GM23338 (cell line): ENCODE measurements at regions not wholly inside any gene's neighbourhood (a gene's known extent, or its start where the extent isn't known, plus 50 kb on each side); places are given as distances from the start of the nearest gene placed in this dataset.
A peak's percentile ranks its signal among the peaks of the same experiment; 100 is the strongest.

Source experiments
- ATAC-seq: fragments of 200-7000 bp; cut with Tn5 transposase; 3 replicates; pipeline ENCODE4 v1.9.1; 2020
- DNase-seq: peaks from one replicate; pipeline ENCODE4 v3.0.0-alpha.2; 2015; ENCODE audit warnings: low spot score
- H2AFZ ChIP-seq: fragments of 200-600 bp; sonication (generic); 2 replicates; pipeline ENCODE4 v1.8.0; 2016; ENCODE audit warnings: antibody characterized with exemption, mild to moderate bottlenecking, moderate library complexity
- H3F3A ChIP-seq: fragments of 200-600 bp; sonication (generic); replicated peaks from 2 replicates; pipeline ENCODE4 v1.8.0; 2017; ENCODE audit warnings: antibody characterized with exemption, mixed run types, low read depth
- H3K27ac ChIP-seq: fragments of 200-600 bp; sonication (generic); 2 replicates; pipeline ENCODE4 v1.6.1; 2016; ENCODE audit warnings: low read depth
- H3K27me3 ChIP-seq: fragments of 200-600 bp; sonication (generic); 2 replicates; pipeline ENCODE4 v1.8.0; 2016; ENCODE audit warnings: mild to moderate bottlenecking, mixed run types, moderate library complexity; ENCODE audit not compliant: insufficient read depth
- H3K36me3 ChIP-seq: fragments of 200-600 bp; sonication (generic); 2 replicates; pipeline ENCODE4 v1.8.0; 2016; ENCODE audit warnings: mild to moderate bottlenecking; ENCODE audit not compliant: insufficient read depth
- H3K4me1 ChIP-seq: fragments of 200-600 bp; sonication (generic); 2 replicates; pipeline ENCODE4 v1.8.0; 2016; ENCODE audit warnings: mild to moderate bottlenecking, moderate library complexity; ENCODE audit not compliant: insufficient read depth
- H3K4me2 ChIP-seq: fragments of 200-600 bp; sonication (generic); 2 replicates; pipeline ENCODE4 v1.7.1; 2017; ENCODE audit warnings: mixed run types
- H3K4me3 ChIP-seq: fragments of 200-600 bp; sonication (generic); 2 replicates; pipeline ENCODE4 v1.6.1; 2016; ENCODE audit warnings: mixed run types
- H3K79me2 ChIP-seq: fragments of 200-600 bp; sonication (generic); replicated peaks from 2 replicates; pipeline ENCODE4 v1.8.0; 2017; ENCODE audit warnings: mild to moderate bottlenecking; ENCODE audit not compliant: insufficient read depth
- H3K9me2 ChIP-seq: fragments of 200-600 bp; sonication (generic); 2 replicates; pipeline ENCODE4 v1.8.0; 2017; ENCODE audit not compliant: insufficient read depth
- H4K20me1 ChIP-seq: fragments of 200-600 bp; sonication (generic); replicated peaks from 2 replicates; pipeline ENCODE4 v1.8.0; 2017; ENCODE audit warnings: mild to moderate bottlenecking; ENCODE audit not compliant: insufficient read depth
- H3K27ac Mint-ChIP-seq: 2 replicates; pipeline ENCODE4 v1.8.0; 2020; ENCODE audit warnings: inconsistent platforms, mild to moderate bottlenecking, moderate library complexity, mixed read lengths
- H3K27me3 Mint-ChIP-seq: 3 replicates; pipeline ENCODE4 v1.8.0; 2022; ENCODE audit warnings: low read depth, mild to moderate bottlenecking, moderate library complexity, mixed read lengths, inconsistent platforms; ENCODE audit not compliant: insufficient read depth, poor library complexity
- H3K36me3 Mint-ChIP-seq: 3 replicates; pipeline ENCODE4 v1.8.0; 2021; ENCODE audit warnings: low read depth, mild to moderate bottlenecking, inconsistent platforms, moderate library complexity, mixed read lengths
- H3K4me1 Mint-ChIP-seq: 3 replicates; pipeline ENCODE4 v1.8.0; 2020; ENCODE audit warnings: mild to moderate bottlenecking, inconsistent platforms, mixed read lengths
- H3K4me3 Mint-ChIP-seq: 3 replicates; pipeline ENCODE4 v1.8.0; 2021; ENCODE audit warnings: moderate library complexity, mild to moderate bottlenecking, inconsistent platforms, mixed read lengths
- H3K9me3 Mint-ChIP-seq: 3 replicates; pipeline ENCODE4 v1.8.0; 2020; ENCODE audit warnings: moderate library complexity, mild to moderate bottlenecking, inconsistent platforms, mixed read lengths
- CREB1 ChIP-seq: fragments of 250-450 bp; sonication (Bioruptor Pico); IDR thresholded peaks from 2 replicates; pipeline ENCODE4 v1.5.0; 2020; ENCODE audit warnings: low read depth, mild to moderate bottlenecking, moderate library complexity
- EZH2phosphoT487 ChIP-seq: fragments of 200-600 bp; sonication (generic); IDR thresholded peaks from one replicate; pipeline ENCODE4 v1.8.1; 2018; ENCODE audit warnings: antibody characterized with exemption; ENCODE audit not compliant: unreplicated experiment
- POLR2AphosphoS5 ChIP-seq: IDR thresholded peaks from 2 replicates; pipeline ENCODE4 v1.6.1; 2016; ENCODE audit warnings: antibody characterized with exemption, low read depth
- ZNF114 ChIP-seq: fragments of 250-450 bp; sonication (Bioruptor Pico); IDR thresholded peaks from 2 replicates; pipeline ENCODE4 v1.5.0; 2020; ENCODE audit warnings: mild to moderate bottlenecking, moderate library complexity
- TF ChIP-seq, protein P1 (sequence below): fragments of 250-450 bp; sonication (Bioruptor Pico); IDR thresholded peaks from 2 replicates; pipeline ENCODE4 v1.5.0; 2020; ENCODE audit warnings: mild to moderate bottlenecking, moderate library complexity

- no peak for TF ChIP-seq EZH2phosphoT487
Observed at GRCh38 chr4:188955066-188955465, 815.8 kb downstream of the TRIML1 start (continued).

- Histone ChIP-seq H4K20me1 (no peaks in the 10 kb centered on the region), H3K27ac (no peak overlapping the region), H3K27me3 (no peaks in the 10 kb centered on the region), H3F3A (no peaks in the 10 kb centered on the region), H3K79me2 (no peaks in the 10 kb centered on the region), H3K9me2 (0 out of 2 replicates have a peak, but pooled peaks cover 7% of the 10 kb centered on the region), H3K4me2 (no peak overlapping the region), H3K4me1 (peaks cover 5% of the 10 kb centered on the region), H2AFZ (peak overlapping the region; percentile 58; the same call in 1 of the 2 replicates), H3K4me3 (no peak overlapping the region), H3K36me3 (no peaks in the 10 kb centered on the region)
- Mint-ChIP-seq H3K36me3 (no peaks in the 10 kb centered on the region), H3K27ac (no peak overlapping the region), H3K4me3 (no peak overlapping the region), H3K9me3 (no peaks in the 10 kb centered on the region), H3K27me3 (no peaks in the 10 kb centered on the region), H3K4me1 (peaks cover 1% of the 10 kb centered on the region; the same call in 2 of the 3 replicates)
- no peak for ATAC-seq
- TF ChIP-seq ZNF114 (CRISPR knock-in tag) (no peak), EZH2phosphoT487 (no peak), POLR2AphosphoS5 (no peak)
- TF ChIP-seq, protein P1, sequence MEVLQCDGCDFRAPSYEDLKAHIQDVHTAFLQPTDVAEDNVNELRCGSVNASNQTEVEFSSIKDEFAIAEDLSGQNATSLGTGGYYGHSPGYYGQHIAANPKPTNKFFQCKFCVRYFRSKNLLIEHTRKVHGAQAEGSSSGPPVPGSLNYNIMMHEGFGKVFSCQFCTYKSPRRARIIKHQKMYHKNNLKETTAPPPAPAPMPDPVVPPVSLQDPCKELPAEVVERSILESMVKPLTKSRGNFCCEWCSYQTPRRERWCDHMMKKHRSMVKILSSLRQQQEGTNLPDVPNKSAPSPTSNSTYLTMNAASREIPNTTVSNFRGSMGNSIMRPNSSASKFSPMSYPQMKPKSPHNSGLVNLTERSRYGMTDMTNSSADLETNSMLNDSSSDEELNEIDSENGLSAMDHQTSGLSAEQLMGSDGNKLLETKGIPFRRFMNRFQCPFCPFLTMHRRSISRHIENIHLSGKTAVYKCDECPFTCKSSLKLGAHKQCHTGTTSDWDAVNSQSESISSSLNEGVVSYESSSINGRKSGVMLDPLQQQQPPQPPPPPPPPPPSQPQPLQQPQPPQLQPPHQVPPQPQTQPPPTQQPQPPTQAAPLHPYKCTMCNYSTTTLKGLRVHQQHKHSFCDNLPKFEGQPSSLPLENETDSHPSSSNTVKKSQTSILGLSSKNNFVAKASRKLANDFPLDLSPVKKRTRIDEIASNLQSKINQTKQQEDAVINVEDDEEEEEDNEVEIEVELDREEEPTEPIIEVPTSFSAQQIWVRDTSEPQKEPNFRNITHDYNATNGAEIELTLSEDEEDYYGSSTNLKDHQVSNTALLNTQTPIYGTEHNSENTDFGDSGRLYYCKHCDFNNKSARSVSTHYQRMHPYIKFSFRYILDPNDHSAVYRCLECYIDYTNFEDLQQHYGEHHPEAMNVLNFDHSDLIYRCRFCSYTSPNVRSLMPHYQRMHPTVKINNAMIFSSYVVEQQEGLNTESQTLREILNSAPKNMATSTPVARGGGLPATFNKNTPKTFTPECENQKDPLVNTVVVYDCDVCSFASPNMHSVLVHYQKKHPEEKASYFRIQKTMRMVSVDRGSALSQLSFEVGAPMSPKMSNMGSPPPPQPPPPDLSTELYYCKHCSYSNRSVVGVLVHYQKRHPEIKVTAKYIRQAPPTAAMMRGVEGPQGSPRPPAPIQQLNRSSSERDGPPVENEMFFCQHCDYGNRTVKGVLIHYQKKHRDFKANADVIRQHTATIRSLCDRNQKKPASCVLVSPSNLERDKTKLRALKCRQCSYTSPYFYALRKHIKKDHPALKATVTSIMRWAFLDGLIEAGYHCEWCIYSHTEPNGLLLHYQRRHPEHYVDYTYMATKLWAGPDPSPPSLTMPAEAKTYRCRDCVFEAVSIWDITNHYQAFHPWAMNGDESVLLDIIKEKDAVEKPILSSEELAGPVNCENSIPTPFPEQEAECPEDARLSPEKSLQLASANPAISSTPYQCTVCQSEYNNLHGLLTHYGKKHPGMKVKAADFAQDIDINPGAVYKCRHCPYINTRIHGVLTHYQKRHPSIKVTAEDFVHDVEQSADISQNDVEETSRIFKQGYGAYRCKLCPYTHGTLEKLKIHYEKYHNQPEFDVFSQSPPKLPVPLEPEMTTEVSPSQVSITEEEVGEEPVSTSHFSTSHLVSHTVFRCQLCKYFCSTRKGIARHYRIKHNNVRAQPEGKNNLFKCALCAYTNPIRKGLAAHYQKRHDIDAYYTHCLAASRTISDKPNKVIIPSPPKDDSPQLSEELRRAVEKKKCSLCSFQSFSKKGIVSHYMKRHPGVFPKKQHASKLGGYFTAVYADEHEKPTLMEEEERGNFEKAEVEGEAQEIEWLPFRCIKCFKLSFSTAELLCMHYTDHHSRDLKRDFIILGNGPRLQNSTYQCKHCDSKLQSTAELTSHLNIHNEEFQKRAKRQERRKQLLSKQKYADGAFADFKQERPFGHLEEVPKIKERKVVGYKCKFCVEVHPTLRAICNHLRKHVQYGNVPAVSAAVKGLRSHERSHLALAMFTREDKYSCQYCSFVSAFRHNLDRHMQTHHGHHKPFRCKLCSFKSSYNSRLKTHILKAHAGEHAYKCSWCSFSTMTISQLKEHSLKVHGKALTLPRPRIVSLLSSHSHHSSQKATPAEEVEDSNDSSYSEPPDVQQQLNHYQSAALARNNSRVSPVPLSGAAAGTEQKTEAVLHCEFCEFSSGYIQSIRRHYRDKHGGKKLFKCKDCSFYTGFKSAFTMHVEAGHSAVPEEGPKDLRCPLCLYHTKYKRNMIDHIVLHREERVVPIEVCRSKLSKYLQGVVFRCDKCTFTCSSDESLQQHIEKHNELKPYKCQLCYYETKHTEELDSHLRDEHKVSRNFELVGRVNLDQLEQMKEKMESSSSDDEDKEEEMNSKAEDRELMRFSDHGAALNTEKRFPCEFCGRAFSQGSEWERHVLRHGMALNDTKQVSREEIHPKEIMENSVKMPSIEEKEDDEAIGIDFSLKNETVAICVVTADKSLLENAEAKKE (CRISPR knock-in tag): no peak
- DNase-seq: no peak
Observed at GRCh38 chr4:188956566-188956965, 817.3 kb downstream of the TRIML1 start.

GRCh38 chr4:188958346-188958745 is 819.1 kb downstream of the TRIML1 start:
- Histone ChIP-seq H3K4me2 (no peak overlapping the region), H2AFZ (no peak overlapping the region), H3K4me3 (no peak overlapping the region), H4K20me1 (no peaks in the 10 kb centered on the region), H3K4me1 (no peaks in the 10 kb centered on the region; the same call in 1 of the 2 replicates), H3K27me3 (no peaks in the 10 kb centered on the region), H3K9me2 (0 out of 2 replicates have a peak, but pooled peaks cover 7% of the 10 kb centered on the region), H3K27ac (no peak overlapping the region), H3F3A (no peaks in the 10 kb centered on the region), H3K36me3 (no peaks in the 10 kb centered on the region), H3K79me2 (no peaks in the 10 kb centered on the region)
- no peak overlapping the region for H3K27ac Mint-ChIP-seq
- H3K27me3 Mint-ChIP-seq: no peaks in the 10 kb centered on the region
- no peak overlapping the region for H3K4me3 Mint-ChIP-seq
- no peaks in the 10 kb centered on the region for H3K9me3 Mint-ChIP-seq
- no peaks in the 10 kb centered on the region for H3K4me1 Mint-ChIP-seq
- DNase-seq: no peak
- no peaks in the 10 kb centered on the region; the same call in 2 of the 3 replicates for H3K36me3 Mint-ChIP-seq
- no peak for ATAC-seq
- TF ChIP-seq, protein P1 (CRISPR knock-in tag): no peak
- no peak for TF ChIP-seq ZNF114 (CRISPR knock-in tag)
- no peak for TF ChIP-seq CREB1 (CRISPR knock-in tag)
